CD14-positive monocyte (primary cell): ENCODE measurements at regions not wholly inside any gene's neighbourhood (a gene's known extent, or its start where the extent isn't known, plus 50 kb on each side); places are given as distances from the start of the nearest gene placed in this dataset.

Experiments used
- DNase-seq, 3 donors: peaks; one replicate each; pipeline ENCODE4 v3.0.0-alpha.2; 2011 to 2022
- H2AFZ ChIP-seq: 2 replicates; pipeline ENCODE4 v1.6.0; 2012; ENCODE audit warnings: mild to moderate bottlenecking, low read depth, low read length, inconsistent platforms; ENCODE audit not compliant: insufficient read depth, poor library complexity, severe bottlenecking
- H3K27ac ChIP-seq, 2 donors: 1 replicate in 1 of 2; 2 replicates in 1 of 2; pipeline ENCODE4 v1.5.1; 2012 to 2013; ENCODE audit warnings: low read length in 2 of 2, control low read depth in 1 of 2, inconsistent platforms in 1 of 2, low read depth in 1 of 2, mild to moderate bottlenecking in 1 of 2
- H3K27me3 ChIP-seq, 2 donors: one replicate each; pipeline versions ENCODE4 v1.6.0 to v1.6.1; 2011 to 2013; ENCODE audit warnings: low read length in 2 of 2; ENCODE audit not compliant: control insufficient read depth in 2 of 2, insufficient read depth in 2 of 2
- H3K36me3 ChIP-seq, 2 donors: replicated peaks in 1 of 2; 1 replicate in 1 of 2; 2 replicates in 1 of 2; pipeline versions ENCODE4 v1.5.1 to v1.6.1; 2012 to 2013; ENCODE audit warnings: low read length in 2 of 2, control low read depth in 1 of 2, inconsistent platforms in 1 of 2, mild to moderate bottlenecking in 1 of 2; ENCODE audit not compliant: insufficient read depth in 2 of 2, control insufficient read depth in 1 of 2
- H3K4me1 ChIP-seq, 2 donors: 1 replicate in 1 of 2; 2 replicates in 1 of 2; pipeline versions ENCODE4 v1.5.1 to v1.6.1; 2012 to 2013; ENCODE audit warnings: low read length in 2 of 2, control low read depth in 1 of 2, inconsistent platforms in 1 of 2, mild to moderate bottlenecking in 1 of 2, moderate library complexity in 1 of 2; ENCODE audit not compliant: insufficient read depth in 2 of 2, control insufficient read depth in 1 of 2
- H3K4me2 ChIP-seq: replicated peaks from 2 replicates; pipeline ENCODE3; 2012; ENCODE audit warnings: low read length, moderate library complexity, mild to moderate bottlenecking; ENCODE audit not compliant: poor library complexity, severe bottlenecking; ENCODE audit errors: extremely low read depth
- H3K4me3 ChIP-seq, 3 experiments: fragments of 200-600 bp in 1 of 3; sonication (generic) in 1 of 3; replicated peaks in 1 of 3; 1 replicate in 2 of 3; 2 replicates in 1 of 3; pipeline ENCODE4 v1.5.1; 2011 to 2013; ENCODE audit warnings: low read length in 3 of 3, mild to moderate bottlenecking in 3 of 3, control low read depth in 2 of 3, low read depth in 2 of 3, inconsistent platforms in 1 of 3, moderate library complexity in 1 of 3
- H3K79me2 ChIP-seq: 2 replicates; pipeline ENCODE4 v1.6.0; 2012; ENCODE audit warnings: mild to moderate bottlenecking, control low read depth, inconsistent platforms, low read length, moderate library complexity; ENCODE audit not compliant: insufficient read depth
- H3K9ac ChIP-seq: 2 replicates; pipeline ENCODE4 v1.6.0; 2017; ENCODE audit warnings: low read length, mild to moderate bottlenecking; ENCODE audit not compliant: insufficient read depth, poor library complexity, severe bottlenecking
- H3K9me3 ChIP-seq, 2 donors: replicated peaks in 1 of 2; 1 replicate in 1 of 2; 2 replicates in 1 of 2; pipeline versions ENCODE4 v1.5.1 to v1.6.1; 2012 to 2013; ENCODE audit warnings: low read length in 2 of 2, control low read depth in 1 of 2; ENCODE audit not compliant: control insufficient read depth in 1 of 2, insufficient read depth in 1 of 2
- H4K20me1 ChIP-seq: 2 replicates; pipeline ENCODE4 v1.6.0; 2012; ENCODE audit warnings: mild to moderate bottlenecking, low read length, control low read depth, moderate library complexity; ENCODE audit not compliant: insufficient read depth
- H3K27ac Mint-ChIP-seq, 7 donors: one replicate each; pipeline ENCODE4 v1.8.0; 2020; ENCODE audit warnings: mild to moderate bottlenecking in 7 of 7, mixed read lengths in 7 of 7, moderate library complexity in 6 of 7, inconsistent platforms in 2 of 7
- H3K27me3 Mint-ChIP-seq, 3 donors: one replicate each; pipeline ENCODE4 v1.8.0; 2021 to 2022; ENCODE audit warnings: low read depth in 3 of 3, mild to moderate bottlenecking in 3 of 3, mixed read lengths in 3 of 3, moderate library complexity in 3 of 3, inconsistent platforms in 1 of 3
- H3K36me3 Mint-ChIP-seq, 2 donors: one replicate each; pipeline ENCODE4 v1.8.0; 2020; ENCODE audit warnings: mixed read lengths in 2 of 2, inconsistent platforms in 1 of 2, mild to moderate bottlenecking in 1 of 2
- H3K4me1 Mint-ChIP-seq: one replicate; pipeline ENCODE4 v1.8.0; 2020; ENCODE audit warnings: mild to moderate bottlenecking, mixed read lengths
- H3K4me3 Mint-ChIP-seq, 2 donors: one replicate each; pipeline ENCODE4 v1.8.0; 2020; ENCODE audit warnings: mild to moderate bottlenecking in 2 of 2, mixed read lengths in 2 of 2, moderate library complexity in 1 of 2
- H3K9me3 Mint-ChIP-seq, 7 donors: one replicate each; pipeline ENCODE4 v1.8.0; 2020 to 2022; ENCODE audit warnings: mixed read lengths in 7 of 7, mild to moderate bottlenecking in 6 of 7, moderate library complexity in 6 of 7, inconsistent platforms in 2 of 7
- CTCF ChIP-seq: fragments of 200-600 bp; IDR thresholded peaks from one replicate; pipeline ENCODE4 v1.8.0; 2022; ENCODE audit warnings: antibody characterized with exemption, mild to moderate bottlenecking
- WGBS: methylation state at CpG from one replicate; pipeline ENCODE4 v1.1.5; 2013; ENCODE audit warnings: missing lambda C conversion rate; ENCODE audit not compliant: insufficient coverage; 5-methylcytosine and 5-hydroxymethylcytosine counted together
- intact Hi-C, 2 donors: fragments of 100-400 bp; cut with micrococcal nuclease; formaldehyde crosslinking; loops; one replicate each; pipeline versions ENCODE4 v1.15.0 to v1.15.1; 2023

- DNase-seq: no peak
- H3K27ac ChIP-seq: no peak overlapping the region
- H3K36me3 ChIP-seq: no peaks in the 10 kb centered on the region
- no peaks in the 10 kb centered on the region for H4K20me1 ChIP-seq
- no peak overlapping the region for H3K9ac ChIP-seq
- no peak overlapping the region for H2AFZ ChIP-seq
- no peak overlapping the region for H3K4me2 ChIP-seq
- H3K27me3 ChIP-seq: no peaks in the 10 kb centered on the region
- H3K9me3 ChIP-seq: peaks cover 3 to 5% of the 10 kb centered on the region in 2 donors
- Mint-ChIP-seq H3K4me3 (no peak overlapping the region), H3K27me3 (no peaks in the 10 kb centered on the region), H3K36me3 (no peaks in the 10 kb centered on the region), H3K4me1 (no peaks in the 10 kb centered on the region), H3K9me3 (peaks cover 4 to 17% (median 5%) of the 10 kb centered on the region in 7 donors), H3K27ac (no peak overlapping the region)
- no peak for TF ChIP-seq CTCF
- no peaks in the 10 kb centered on the region for H3K79me2 ChIP-seq
- H3K4me3 ChIP-seq: no peak overlapping the region
- WGBS: 75% methylated on average over 2 of the region's 3 CpGs
- intact Hi-C loops: no loop called here
- H3K4me1 ChIP-seq: no peaks in the 10 kb centered on the region
These were observed 931.6 kb upstream of the MIR17HG start for GRCh38 chr13:90415902-90416301.

GRCh38 chr13:90416519-90416918, 931.0 kb upstream of the MIR17HG start:
- Histone ChIP-seq H3K9ac (no peak overlapping the region), H3K4me2 (no peak overlapping the region), H2AFZ (no peak overlapping the region), H3K27me3 (no peaks in the 10 kb centered on the region), H3K27ac (no peak overlapping the region), H3K9me3 (peaks cover 3 to 5% of the 10 kb centered on the region in 2 donors), H4K20me1 (no peaks in the 10 kb centered on the region), H3K4me3 (no peak overlapping the region), H3K4me1 (no peaks in the 10 kb centered on the region), H3K79me2 (no peaks in the 10 kb centered on the region), H3K36me3 (no peaks in the 10 kb centered on the region)
- TF ChIP-seq CTCF: no peak
- DNase-seq: no peak
- Mint-ChIP-seq H3K4me3 (no peak overlapping the region), H3K4me1 (no peaks in the 10 kb centered on the region), H3K27me3 (no peaks in the 10 kb centered on the region), H3K36me3 (no peaks in the 10 kb centered on the region), H3K27ac (no peak overlapping the region), H3K9me3 (peaks cover 3 to 16% (median 6%) of the 10 kb centered on the region in 7 donors)
- WGBS: no CpG with 5 or more reads among the region's 5 CpGs
- intact Hi-C loops: no loop called here
